Fibroblast of lung (primary cell): ENCODE measurements at regions not wholly inside any gene's neighbourhood (a gene's known extent, or its start where the extent isn't known, plus 50 kb on each side); places are given as distances from the start of the nearest gene placed in this dataset.
A peak's percentile ranks its signal among the peaks of the same experiment; 100 is the strongest.

Experiments
- DNase-seq, 2 donors: peaks; one replicate each; pipeline versions ENCODE4 v3.0.0 to v3.0.0-alpha.2; 2010; ENCODE audit warnings: low read depth in 2 of 2
- H2AFZ ChIP-seq: 2 replicates; pipeline ENCODE4 v1.5.1; 2012; ENCODE audit warnings: low read length, control low read depth, inconsistent platforms
- H3K27ac ChIP-seq: 2 replicates; pipeline ENCODE4 v1.5.1; 2011; ENCODE audit warnings: low read length, control low read depth; ENCODE audit not compliant: insufficient read depth
- H3K27me3 ChIP-seq: 2 replicates; pipeline ENCODE4 v1.5.1; 2011; ENCODE audit warnings: mild to moderate bottlenecking, low read length; ENCODE audit not compliant: control insufficient read depth, insufficient read depth
- H3K36me3 ChIP-seq: 2 replicates; pipeline ENCODE4 v1.5.1; 2011; ENCODE audit warnings: low read length; ENCODE audit not compliant: control insufficient read depth, insufficient read depth
- H3K4me1 ChIP-seq: 2 replicates; pipeline ENCODE4 v1.5.1; 2011; ENCODE audit warnings: low read length; ENCODE audit not compliant: control insufficient read depth, insufficient read depth; ENCODE audit errors: extremely low read depth
- H3K4me2 ChIP-seq: 2 replicates; pipeline ENCODE4 v1.5.1; 2011; ENCODE audit warnings: low read length, control low read depth; ENCODE audit not compliant: insufficient read depth; ENCODE audit errors: extremely low read depth
- H3K4me3 ChIP-seq, 4 experiments: fragments of 200-600 bp in 1 of 4; sonication (generic) in 1 of 4; replicated peaks in 1 of 4; 2 replicates each; pipeline ENCODE4 v1.5.1; 2011 to 2016; ENCODE audit warnings: low read length in 4 of 4, low read depth in 3 of 4, mild to moderate bottlenecking in 3 of 4, control low read depth in 2 of 4, inconsistent platforms in 1 of 4, mixed read lengths in 1 of 4; ENCODE audit not compliant: insufficient read depth in 1 of 4; ENCODE audit errors: control extremely low read depth in 1 of 4
- H3K79me2 ChIP-seq: 2 replicates; pipeline ENCODE4 v1.5.1; 2012; ENCODE audit warnings: mild to moderate bottlenecking, low read length, inconsistent platforms; ENCODE audit not compliant: control insufficient read depth, insufficient read depth
- H3K9ac ChIP-seq: 2 replicates; pipeline ENCODE4 v1.5.1; 2011; ENCODE audit warnings: mild to moderate bottlenecking, low read length, control low read depth; ENCODE audit not compliant: insufficient read depth
- H3K9me3 ChIP-seq: 2 replicates; pipeline ENCODE4 v1.5.1; 2012; ENCODE audit warnings: low read depth, low read length; ENCODE audit not compliant: control insufficient read depth, insufficient read depth
- H4K20me1 ChIP-seq: 2 replicates; pipeline ENCODE4 v1.5.1; 2011; ENCODE audit warnings: low read length; ENCODE audit not compliant: control insufficient read depth, insufficient read depth; ENCODE audit errors: extremely low read depth
- EZH2 ChIP-seq: IDR thresholded peaks from 2 replicates; pipeline ENCODE4 v1.5.1; 2012; ENCODE audit warnings: low read length, control low read depth, mild to moderate bottlenecking; ENCODE audit errors: missing control alignments
- TF ChIP-seq, protein P1 (sequence below), 2 donors: IDR thresholded peaks in 1 of 2; conservative IDR thresholded peaks in 1 of 2; 1 replicate in 1 of 2; 2 replicates in 1 of 2; pipeline ENCODE4 v1.5.1; 2011 to 2012; ENCODE audit warnings: low read length in 2 of 2, control low read depth in 1 of 2, inconsistent platforms in 1 of 2, low read depth in 1 of 2, mild to moderate bottlenecking in 1 of 2

DNA sequence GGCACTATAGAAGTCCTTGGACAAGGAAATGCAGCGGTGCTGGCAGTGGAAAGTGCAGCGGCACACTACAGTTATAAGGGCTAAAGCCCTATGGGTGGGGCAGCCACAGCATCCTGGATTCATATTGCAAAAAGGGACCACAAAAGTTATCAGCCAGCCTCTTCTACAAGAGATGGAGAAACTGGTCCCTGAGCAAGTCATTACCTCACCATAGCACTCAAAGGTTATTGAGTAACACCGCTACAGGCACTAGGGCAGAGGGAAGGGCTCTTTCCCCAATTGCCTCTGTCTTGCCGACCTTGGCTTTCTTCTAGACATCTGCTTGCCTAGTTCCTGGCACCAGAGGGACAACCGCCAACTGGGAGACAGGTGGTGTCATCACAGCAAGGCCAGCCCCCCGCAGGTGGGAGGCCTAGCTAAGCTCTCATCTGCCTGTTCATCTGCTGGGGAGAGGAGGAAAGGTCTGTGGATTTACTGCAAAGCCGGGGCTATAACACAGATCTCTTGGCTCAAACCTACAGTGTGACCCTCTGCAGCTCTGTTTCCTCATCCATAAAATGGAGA, 600.0 kb downstream of the BCOR start:
- no peak for TF ChIP-seq EZH2
- TF ChIP-seq, protein P1, sequence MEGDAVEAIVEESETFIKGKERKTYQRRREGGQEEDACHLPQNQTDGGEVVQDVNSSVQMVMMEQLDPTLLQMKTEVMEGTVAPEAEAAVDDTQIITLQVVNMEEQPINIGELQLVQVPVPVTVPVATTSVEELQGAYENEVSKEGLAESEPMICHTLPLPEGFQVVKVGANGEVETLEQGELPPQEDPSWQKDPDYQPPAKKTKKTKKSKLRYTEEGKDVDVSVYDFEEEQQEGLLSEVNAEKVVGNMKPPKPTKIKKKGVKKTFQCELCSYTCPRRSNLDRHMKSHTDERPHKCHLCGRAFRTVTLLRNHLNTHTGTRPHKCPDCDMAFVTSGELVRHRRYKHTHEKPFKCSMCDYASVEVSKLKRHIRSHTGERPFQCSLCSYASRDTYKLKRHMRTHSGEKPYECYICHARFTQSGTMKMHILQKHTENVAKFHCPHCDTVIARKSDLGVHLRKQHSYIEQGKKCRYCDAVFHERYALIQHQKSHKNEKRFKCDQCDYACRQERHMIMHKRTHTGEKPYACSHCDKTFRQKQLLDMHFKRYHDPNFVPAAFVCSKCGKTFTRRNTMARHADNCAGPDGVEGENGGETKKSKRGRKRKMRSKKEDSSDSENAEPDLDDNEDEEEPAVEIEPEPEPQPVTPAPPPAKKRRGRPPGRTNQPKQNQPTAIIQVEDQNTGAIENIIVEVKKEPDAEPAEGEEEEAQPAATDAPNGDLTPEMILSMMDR (conservative IDR thresholded peaks at IDR 0.05 in 1 of 2, IDR thresholded peaks at IDR 0.05 in 1 of 2; ENCODE audit: low read depth in 1 of 2, low read length in 2 of 2) = no peak
- Histone ChIP-seq H4K20me1 (no peaks in the 10 kb centered on the region), H3K4me1 (no peaks in the 10 kb centered on the region), H3K9me3 (no peaks in the 10 kb centered on the region), H3K36me3 (no peaks in the 10 kb centered on the region), H2AFZ (no peak overlapping the region), H3K79me2 (no peaks in the 10 kb centered on the region), H3K27me3 (no peaks in the 10 kb centered on the region), H3K27ac (no peak overlapping the region), H3K4me2 (no peak overlapping the region), H3K4me3 (no peak overlapping the region), H3K9ac (no peak overlapping the region)
- no peak for DNase-seq

DNA sequence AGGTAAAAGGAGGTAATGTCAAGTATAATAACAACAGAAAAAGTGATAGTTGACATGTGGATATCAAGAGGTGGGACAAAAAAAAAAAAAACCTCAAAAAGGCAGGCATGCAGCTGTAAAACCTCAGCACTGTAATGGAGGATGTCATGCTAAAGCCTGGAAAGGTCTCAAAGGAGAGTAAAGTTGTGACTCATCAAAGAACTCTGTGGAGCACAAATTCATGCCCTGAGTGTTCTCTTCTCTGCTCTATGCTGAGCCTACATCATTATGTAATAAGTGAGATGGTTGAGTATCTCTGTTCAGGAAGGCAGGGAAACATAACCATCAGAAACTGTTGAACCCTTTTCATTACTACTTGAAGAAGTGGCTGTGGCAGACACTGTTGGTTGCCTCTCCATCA, 597.8 kb downstream of the BCOR start:
- Histone ChIP-seq H3K27me3 (no peaks in the 10 kb centered on the region), H3K36me3 (no peaks in the 10 kb centered on the region), H4K20me1 (no peaks in the 10 kb centered on the region), H3K4me3 (no peak overlapping the region), H3K9ac (no peak overlapping the region), H2AFZ (no peak overlapping the region), H3K9me3 (no peaks in the 10 kb centered on the region), H3K27ac (no peak overlapping the region), H3K4me1 (no peaks in the 10 kb centered on the region), H3K79me2 (no peaks in the 10 kb centered on the region), H3K4me2 (no peak overlapping the region)
- no peak for TF ChIP-seq EZH2
- TF ChIP-seq, protein P1 (conservative IDR thresholded peaks at IDR 0.05 in 1 of 2, IDR thresholded peaks at IDR 0.05 in 1 of 2; ENCODE audit: low read depth in 1 of 2, low read length in 2 of 2) = no peak
- DNase-seq = peak in 1 of 2 donors; percentile 38

DNA sequence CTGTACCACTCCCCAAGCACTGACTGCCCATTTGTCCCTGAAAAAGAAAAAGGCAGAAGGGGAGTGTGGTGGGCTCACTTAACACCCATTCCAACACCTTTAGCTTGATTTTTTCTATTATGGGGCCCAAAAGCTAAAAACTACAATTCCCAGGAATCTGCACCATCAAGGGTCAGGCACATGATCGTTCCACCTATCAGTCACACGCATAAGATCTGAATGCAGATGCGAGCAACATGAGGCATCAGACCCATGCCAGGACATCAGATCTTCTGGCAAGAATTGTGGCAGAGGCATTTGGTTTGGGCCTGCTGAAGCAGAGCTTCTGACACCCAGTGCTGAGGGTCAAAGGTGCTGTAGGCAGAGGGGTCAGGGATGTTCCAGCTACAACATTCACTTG, 595.9 kb downstream of the BCOR start:
- Histone ChIP-seq H3K4me1 (no peaks in the 10 kb centered on the region), H3K4me3 (no peak overlapping the region), H3K9ac (no peak overlapping the region), H2AFZ (no peak overlapping the region), H3K36me3 (no peaks in the 10 kb centered on the region), H4K20me1 (no peaks in the 10 kb centered on the region), H3K79me2 (no peaks in the 10 kb centered on the region), H3K27ac (no peak overlapping the region), H3K27me3 (no peaks in the 10 kb centered on the region), H3K4me2 (no peak overlapping the region), H3K9me3 (no peaks in the 10 kb centered on the region)
- no peak for DNase-seq
- TF ChIP-seq, protein P1 (conservative IDR thresholded peaks at IDR 0.05 in 1 of 2, IDR thresholded peaks at IDR 0.05 in 1 of 2; ENCODE audit: low read depth in 1 of 2, low read length in 2 of 2) = no peak
- TF ChIP-seq EZH2 = no peak
